ENCODE measurements at regions not wholly inside any gene's neighbourhood (a gene's known extent, or its start where the extent isn't known, plus 50 kb on each side); places are given as distances from the start of the nearest gene placed in this dataset.

GRCh38 chr4:31080887-31081286, 360.7 kb downstream of the PCDH7 start (continued):
- TF ChIP-seq SRF (IDR thresholded peaks at IDR 0.05; ENCODE audit: low read depth, low read length) (no peak), RBBP5 (IDR thresholded peaks at IDR 0.05; ENCODE audit: borderline replicate concordance, low read depth, low read length) (no peak), NRF1 (IDR thresholded peaks at IDR 0.05; ENCODE audit: low read depth, low read length) (no peak), BRCA1 (IDR thresholded peaks at IDR 0.05; ENCODE audit: low read depth, low read length) (no peak)
